ENCODE measurements at regions not wholly inside any gene's neighbourhood (a gene's known extent, or its start where the extent isn't known, plus 50 kb on each side); places are given as distances from the start of the nearest gene placed in this dataset.

DNA sequence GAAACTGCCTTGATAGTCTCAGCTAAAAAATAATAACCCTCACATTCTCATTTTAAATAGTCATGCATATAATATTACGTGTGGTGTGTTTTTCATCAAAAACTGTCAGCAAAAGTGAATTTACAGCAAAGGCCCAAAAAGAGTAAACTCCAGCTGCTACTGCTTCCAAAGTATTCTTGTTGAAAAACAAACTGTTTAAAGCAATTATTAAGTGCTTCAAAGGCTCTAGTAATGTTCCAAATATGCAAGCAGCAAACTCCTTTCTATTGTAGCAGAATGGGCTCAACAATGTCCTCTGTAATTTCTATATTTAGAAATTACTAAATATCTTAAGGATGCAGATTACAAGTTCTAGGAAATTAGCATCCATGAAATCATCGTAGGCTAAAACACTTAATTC, 280.0 kb upstream of the TBX18 start:
- H3K36me3 ChIP-seq (replicated peaks in 1 of 2; ENCODE audit: insufficient read depth in 1 of 2, low read depth in 2 of 2) = no peaks in the 10 kb centered on the region
- TF ChIP-seq POLR2A (IDR thresholded peaks at IDR 0.05) = no peak
- TF ChIP-seq, protein P1, sequence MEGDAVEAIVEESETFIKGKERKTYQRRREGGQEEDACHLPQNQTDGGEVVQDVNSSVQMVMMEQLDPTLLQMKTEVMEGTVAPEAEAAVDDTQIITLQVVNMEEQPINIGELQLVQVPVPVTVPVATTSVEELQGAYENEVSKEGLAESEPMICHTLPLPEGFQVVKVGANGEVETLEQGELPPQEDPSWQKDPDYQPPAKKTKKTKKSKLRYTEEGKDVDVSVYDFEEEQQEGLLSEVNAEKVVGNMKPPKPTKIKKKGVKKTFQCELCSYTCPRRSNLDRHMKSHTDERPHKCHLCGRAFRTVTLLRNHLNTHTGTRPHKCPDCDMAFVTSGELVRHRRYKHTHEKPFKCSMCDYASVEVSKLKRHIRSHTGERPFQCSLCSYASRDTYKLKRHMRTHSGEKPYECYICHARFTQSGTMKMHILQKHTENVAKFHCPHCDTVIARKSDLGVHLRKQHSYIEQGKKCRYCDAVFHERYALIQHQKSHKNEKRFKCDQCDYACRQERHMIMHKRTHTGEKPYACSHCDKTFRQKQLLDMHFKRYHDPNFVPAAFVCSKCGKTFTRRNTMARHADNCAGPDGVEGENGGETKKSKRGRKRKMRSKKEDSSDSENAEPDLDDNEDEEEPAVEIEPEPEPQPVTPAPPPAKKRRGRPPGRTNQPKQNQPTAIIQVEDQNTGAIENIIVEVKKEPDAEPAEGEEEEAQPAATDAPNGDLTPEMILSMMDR (IDR thresholded peaks at IDR 0.05) = no peak
- DNase-seq = no peak
- H3K4me3 ChIP-seq = no peak overlapping the region
- H3K4me1 ChIP-seq = no peaks in the 10 kb centered on the region
- H3K27ac ChIP-seq = no peak overlapping the region
- H3K27me3 ChIP-seq = no peaks in the 10 kb centered on the region
- intact Hi-C loops (cut with DNase I) = no loop called here
- no peak for ATAC-seq
- no peaks in the 10 kb centered on the region for H3K9me3 ChIP-seq
- 49 to 62% methylated on average over 2 of the region's 2 CpGs for WGBS, 2 donors

DNA sequence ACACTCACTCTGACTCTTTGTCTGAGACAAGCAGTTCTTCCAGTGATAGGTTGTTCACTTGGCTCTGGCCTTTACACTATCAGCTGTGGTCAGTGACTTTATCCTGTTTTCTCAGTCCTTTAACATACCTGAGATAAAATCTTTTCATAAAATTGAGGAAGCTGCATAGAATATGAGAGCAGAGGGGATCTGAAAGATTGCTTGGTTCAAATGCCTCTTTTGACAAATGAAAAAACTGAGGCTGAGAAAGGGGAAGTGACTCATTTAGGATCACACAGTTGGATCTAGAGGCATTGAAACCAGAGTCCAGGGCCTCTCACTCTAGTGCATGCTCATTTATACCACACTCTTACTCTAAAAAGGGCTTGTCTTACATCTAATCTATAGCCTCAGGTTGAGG, 277.0 kb upstream of the TBX18 start:
- intact Hi-C loops (cut with DNase I) = no loop called here
- no peaks in the 10 kb centered on the region for H3K4me1 ChIP-seq
- no peaks in the 10 kb centered on the region for H3K9me3 ChIP-seq
- H3K27me3 ChIP-seq = no peaks in the 10 kb centered on the region
- no peak overlapping the region for H3K27ac ChIP-seq
- no peak overlapping the region for H3K4me3 ChIP-seq
- TF ChIP-seq, protein P1 (IDR thresholded peaks at IDR 0.05) = no peak
- TF ChIP-seq POLR2A (IDR thresholded peaks at IDR 0.05) = no peak
- no peaks in the 10 kb centered on the region for H3K36me3 ChIP-seq (replicated peaks in 1 of 2; ENCODE audit: insufficient read depth in 1 of 2, low read depth in 2 of 2)
- DNase-seq = no peak
- no peak for ATAC-seq

DNA sequence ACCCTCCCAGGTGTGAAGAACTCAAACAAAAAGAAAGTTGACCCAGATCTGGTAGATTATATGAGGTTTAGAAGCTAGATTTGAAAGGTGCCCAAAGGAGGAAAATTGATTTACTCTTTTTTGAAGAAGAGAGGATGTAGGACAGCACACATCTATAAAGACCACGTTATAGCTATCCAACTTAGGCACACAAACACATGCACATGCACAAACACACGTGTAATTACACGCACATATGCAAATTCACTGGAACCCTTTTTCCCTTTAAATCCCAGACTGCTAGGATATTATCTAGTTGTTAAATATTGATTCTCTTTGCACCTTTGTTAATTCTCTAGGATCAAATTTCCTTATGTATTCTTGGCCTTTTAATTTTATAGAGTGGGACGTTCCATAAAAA, 272.8 kb upstream of the TBX18 start:
- Histone ChIP-seq H3K36me3 (replicated peaks in 1 of 2; ENCODE audit: insufficient read depth in 1 of 2, low read depth in 2 of 2) (no peaks in the 10 kb centered on the region), H3K9me3 (peaks cover 0 to 7% (median 0%) of the 10 kb centered on the region in 3 donors), H3K27me3 (no peaks in the 10 kb centered on the region), H3K4me3 (no peak overlapping the region), H3K27ac (no peak overlapping the region), H3K4me1 (no peaks in the 10 kb centered on the region)
- intact Hi-C loops (cut with DNase I) = no loop called here
- no peak for ATAC-seq
- 57 to 61% methylated on average over 4 of the region's 4 CpGs for WGBS, 2 donors
- no peak for DNase-seq
- TF ChIP-seq, protein P1 (IDR thresholded peaks at IDR 0.05) = no peak
- TF ChIP-seq POLR2A (IDR thresholded peaks at IDR 0.05) = no peak

DNA sequence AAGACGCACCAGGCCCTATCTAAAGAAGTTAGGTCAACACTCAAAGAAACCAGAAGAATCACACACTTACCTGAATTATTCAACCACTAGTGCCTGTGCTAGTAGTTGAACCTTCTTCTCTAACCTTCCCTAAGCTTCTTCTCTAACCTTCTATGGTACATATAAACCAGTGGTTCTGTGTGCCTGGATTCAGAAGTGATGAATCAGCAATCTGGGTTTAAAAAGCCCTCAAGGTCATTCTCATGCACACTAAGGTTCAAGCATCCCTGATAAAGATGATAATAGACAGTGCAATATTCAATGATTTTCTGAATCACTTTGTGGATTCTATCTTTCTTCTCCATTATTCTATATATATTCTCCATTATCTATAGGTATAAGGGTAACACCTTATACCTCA, 271.4 kb upstream of the TBX18 start:
- Histone ChIP-seq H3K4me3 (no peak overlapping the region), H3K27ac (no peak overlapping the region), H3K36me3 (replicated peaks in 1 of 2; ENCODE audit: insufficient read depth in 1 of 2, low read depth in 2 of 2) (no peaks in the 10 kb centered on the region), H3K9me3 (peaks cover 0 to 7% (median 0%) of the 10 kb centered on the region in 3 donors), H3K27me3 (no peaks in the 10 kb centered on the region), H3K4me1 (no peaks in the 10 kb centered on the region)
- TF ChIP-seq, protein P1 (IDR thresholded peaks at IDR 0.05) = no peak
- no peak for TF ChIP-seq POLR2A (IDR thresholded peaks at IDR 0.05)
- WGBS, 2 donors = 63 to 78% methylated on average over 1 of the region's 1 CpG
- intact Hi-C loops (cut with DNase I) = no loop called here
- no peak for ATAC-seq
- DNase-seq = no peak

DNA sequence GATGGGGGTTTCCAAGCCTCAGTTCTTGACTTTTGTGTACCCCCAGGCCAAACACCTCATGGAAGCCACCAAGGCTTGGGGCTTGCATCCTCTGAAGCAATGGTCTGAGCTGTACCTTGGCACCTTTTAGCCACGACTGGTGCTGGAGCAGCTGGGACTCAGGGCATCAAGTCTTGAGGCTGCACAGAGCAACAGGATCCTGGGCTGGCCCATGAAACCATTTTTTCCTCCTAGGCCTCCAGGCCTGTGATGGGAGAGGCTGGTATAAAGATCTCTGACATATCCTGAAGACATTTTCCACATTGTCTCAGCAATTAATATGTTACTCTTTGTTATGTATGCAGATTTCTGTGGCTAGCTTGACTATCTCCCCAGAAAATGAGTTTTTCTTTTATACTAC, 269.1 kb upstream of the TBX18 start:
- no peak for ATAC-seq
- no peak for TF ChIP-seq POLR2A (IDR thresholded peaks at IDR 0.05)
- TF ChIP-seq, protein P1 (IDR thresholded peaks at IDR 0.05) = no peak
- H3K27me3 ChIP-seq = no peaks in the 10 kb centered on the region
- no peak for DNase-seq
- no peaks in the 10 kb centered on the region for H3K36me3 ChIP-seq (replicated peaks in 1 of 2; ENCODE audit: insufficient read depth in 1 of 2, low read depth in 2 of 2)
- peaks cover 0 to 7% (median 0%) of the 10 kb centered on the region in 3 donors for H3K9me3 ChIP-seq
- H3K4me1 ChIP-seq = no peaks in the 10 kb centered on the region
- no peak overlapping the region for H3K27ac ChIP-seq
- intact Hi-C loops (cut with DNase I) = no loop called here
- H3K4me3 ChIP-seq = no peak overlapping the region
- WGBS, 2 donors = 15 to 25% methylated on average over 1 of the region's 1 CpG
